Right renal pelvis (tissue), 4 donors: ENCODE measurements at regions not wholly inside any gene's neighbourhood (a gene's known extent, or its start where the extent isn't known, plus 50 kb on each side); places are given as distances from the start of the nearest gene placed in this dataset.
A peak's percentile ranks its signal among the peaks of the same experiment; 100 is the strongest.

Experiments used
- DNase-seq, 4 donors: peaks; one replicate each; pipeline ENCODE4 v3.0.0-alpha.2; 2013; ENCODE audit warnings: low read depth in 4 of 4, low spot score in 3 of 4, missing footprints in 1 of 4

DNA sequence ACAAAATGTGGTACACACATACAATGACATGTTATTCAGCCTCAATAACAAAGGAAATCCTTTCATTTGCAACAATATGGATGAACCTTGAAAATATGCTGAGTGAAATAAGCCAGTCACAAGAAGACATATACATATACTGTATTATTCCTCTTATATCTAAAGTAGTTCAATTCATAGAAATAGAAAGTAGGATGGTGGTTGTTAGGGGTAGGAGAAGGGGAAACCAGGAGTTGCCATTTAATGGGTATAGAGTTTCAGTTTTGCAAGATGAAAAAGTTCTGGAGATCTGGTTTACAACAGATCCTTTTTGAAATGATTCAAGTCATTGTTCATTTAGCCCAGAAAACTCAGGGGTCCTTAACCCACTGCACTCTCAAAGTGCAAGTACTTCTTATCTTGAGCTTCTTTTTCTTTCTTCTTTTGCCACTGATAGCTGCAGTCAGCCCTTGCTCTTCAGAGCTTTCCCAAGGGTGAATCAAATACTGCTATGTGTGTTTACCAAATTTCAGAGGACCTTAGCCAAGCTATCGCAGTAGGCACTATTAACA lies 208.0 kb upstream of the EOMES start:
- no peak for DNase-seq

DNA sequence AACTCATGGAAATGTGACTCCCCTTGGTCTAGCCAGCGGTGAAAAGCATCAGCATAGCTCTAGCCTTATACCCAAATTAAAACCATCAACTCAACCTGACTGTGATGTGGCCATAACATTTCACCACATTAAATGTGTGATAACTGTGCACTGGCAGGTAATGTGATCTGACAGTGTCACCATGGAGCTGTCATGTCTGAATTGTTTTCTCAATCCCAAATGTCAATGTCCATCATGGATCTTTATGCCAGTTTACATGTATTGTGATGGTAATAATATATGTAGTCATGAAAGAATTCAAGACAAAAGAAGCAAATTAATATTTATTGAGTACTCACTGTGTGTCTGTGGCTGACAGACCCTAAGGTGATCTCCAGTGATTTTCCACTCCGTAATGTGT lies 213.4 kb upstream of the EOMES start:
- no peak for DNase-seq

GRCh38 chr3:27939521-27939920 lies 217.4 kb upstream of the EOMES start:
- DNase-seq, result no peak

DNA sequence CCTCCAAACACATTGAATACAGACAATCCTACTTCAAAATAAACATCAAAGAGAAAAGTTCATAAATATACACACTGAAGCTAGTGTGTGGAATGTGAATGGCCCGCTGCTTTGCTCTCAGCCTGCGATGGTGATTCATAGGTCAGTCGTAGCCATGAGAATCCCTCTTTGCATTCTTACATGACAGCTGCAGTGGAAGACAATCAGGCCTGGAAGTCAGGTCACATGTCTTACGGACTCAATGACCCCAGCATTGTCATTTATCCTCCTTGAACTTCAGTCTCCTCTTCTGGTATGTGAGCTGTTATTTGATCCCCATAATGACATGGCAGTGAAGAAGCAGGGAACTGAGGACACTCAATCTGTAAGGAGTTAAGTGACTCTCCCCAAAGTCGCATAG lies 217.8 kb upstream of the EOMES start:
- peak in 3 of 4 donors; percentile 1 to 5 (median 2) for DNase-seq

- DNase-seq, result peak in 1 of 4 donors; percentile 1
Measured at GRCh38 chr3:27943106-27943505, 221.0 kb upstream of the EOMES start.

DNA sequence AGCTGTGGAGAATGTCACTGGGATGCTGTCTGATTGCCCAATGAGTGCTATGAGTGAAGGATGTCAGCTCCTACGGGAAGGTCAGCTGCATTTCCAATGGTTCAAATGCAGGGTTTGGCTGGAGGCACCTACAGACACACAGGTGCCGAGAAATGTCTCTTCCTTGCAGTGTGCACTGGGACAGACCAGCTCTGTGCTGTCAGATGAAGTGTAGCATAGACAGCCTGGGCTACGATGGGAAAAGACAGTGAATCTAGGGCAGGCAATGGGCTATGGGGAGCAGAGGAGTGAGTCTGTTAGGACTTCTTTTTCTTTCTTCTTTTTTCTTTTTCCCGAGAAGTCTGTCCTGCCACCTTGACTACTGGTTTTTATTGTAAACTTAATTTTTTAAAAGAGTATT lies 223.1 kb upstream of the EOMES start:
- no peak for DNase-seq

GRCh38 chr3:27960133-27960532 lies 238.0 kb upstream of the EOMES start:
- DNase-seq, result no peak

DNA sequence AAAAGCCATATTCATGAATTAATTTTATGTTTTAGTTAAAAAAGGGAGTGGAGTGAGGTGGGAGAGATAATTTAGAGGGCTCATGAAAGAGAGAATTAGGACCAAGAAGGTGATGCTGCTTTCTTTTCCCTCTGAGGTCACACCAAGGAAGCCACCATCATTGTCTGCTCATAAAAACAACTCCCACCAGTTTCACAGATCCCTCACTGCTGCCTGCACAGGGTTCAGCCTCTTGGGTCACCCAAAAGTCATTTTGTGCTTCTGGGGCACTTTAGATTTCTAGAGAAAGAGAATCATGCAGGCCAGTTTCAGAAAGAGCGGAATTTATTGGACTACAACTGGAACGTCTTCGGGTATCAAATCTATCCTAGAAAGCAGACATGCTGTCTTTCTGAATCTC lies 241.4 kb upstream of the EOMES start:
- DNase-seq, result no peak

DNA sequence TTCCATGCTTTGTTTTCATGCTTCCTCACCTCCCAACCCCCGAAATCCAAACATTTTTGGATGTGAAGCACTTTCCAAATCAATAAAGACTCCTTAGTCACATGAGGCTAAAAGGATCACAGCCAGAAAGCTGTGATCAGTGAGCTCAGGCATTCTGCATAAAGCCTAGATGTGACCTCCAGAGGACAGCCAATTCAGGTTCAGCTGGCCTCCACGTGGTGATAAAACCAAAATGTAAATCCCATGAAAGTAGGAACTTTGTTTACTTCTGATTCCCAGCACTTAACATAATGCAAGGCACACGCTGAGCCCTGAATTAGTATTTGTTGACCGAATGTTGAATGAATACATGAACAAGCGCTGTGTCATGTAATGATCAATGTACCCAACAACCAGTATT lies 249.5 kb upstream of the EOMES start:
- DNase-seq, result no peak

DNA sequence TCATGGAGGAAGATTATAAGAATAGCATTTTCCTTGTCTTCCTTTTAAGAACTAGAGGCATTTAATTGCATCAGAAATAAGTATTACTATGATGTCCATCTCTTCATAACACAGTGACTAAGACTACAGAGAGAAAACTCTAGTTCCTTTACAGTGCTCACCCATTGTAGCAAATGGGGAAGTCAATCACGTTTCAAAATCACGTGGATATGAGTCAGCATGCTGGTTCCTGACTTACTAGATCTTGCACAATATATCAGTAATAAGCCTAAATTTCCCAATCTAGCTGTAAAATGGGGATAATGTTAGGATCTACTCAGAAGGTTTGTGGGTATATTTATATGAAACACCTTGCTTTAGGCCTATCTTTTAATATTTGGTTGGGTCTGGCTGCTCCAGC lies 254.8 kb upstream of the EOMES start:
- no peak for DNase-seq

GRCh38 chr3:27978440-27978839 lies 256.3 kb upstream of the EOMES start:
- no peak for DNase-seq

DNA sequence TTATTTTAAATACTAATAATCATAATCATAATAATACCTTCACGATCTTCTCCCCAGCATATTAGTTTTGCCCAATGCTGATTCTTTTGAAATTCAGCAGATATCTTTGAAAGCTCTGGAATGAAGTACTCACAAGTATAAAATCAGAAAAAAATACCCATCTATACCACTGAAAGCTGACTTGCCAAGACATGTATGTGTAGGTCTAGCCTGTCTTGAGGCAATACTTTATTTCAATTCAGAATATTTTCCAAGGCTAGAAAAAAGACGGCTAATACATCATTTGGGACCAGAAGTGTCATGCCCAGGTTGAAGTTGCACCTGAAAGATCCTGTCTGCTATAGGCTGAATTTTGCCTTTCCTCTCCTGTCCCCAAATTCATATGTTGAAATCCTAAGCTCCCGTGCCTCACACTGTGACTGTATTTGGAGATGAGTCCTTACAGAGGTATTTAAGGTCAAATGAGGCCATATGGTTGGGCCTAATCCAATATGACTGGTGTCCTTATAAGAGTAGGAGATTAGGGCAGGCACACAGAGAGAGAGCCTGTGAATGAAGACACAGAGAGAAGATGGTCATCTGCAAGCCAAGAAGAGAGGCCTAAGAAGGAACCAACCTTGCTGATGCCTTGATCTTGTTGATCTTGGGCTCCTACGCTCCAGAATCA lies 255.9 kb upstream of the CMC1 start:
- DNase-seq, result no peak

GRCh38 chr3:27986234-27986879 lies 255.1 kb upstream of the CMC1 start:
- DNase-seq, result no peak

DNA sequence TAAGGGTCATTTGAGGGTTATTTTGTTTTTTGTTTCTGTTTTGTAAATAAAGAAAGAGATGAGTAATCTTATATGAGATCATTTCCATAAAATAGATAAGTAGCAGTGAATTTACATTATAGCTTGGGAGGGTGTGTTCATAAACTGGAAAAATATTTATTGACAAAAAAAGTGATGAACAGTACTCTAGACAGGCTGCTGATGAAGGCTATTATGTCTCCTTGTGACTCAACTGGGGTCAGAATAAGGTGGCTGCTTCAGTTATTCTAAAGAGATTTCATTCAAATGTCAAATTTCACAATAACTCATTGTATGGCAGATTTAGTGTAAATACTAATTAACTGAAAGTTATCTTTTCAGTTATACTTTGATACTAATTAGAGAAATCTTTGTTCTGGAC lies 251.1 kb upstream of the CMC1 start:
- DNase-seq, result no peak

GRCh38 chr3:27990837-27991236 lies 250.6 kb upstream of the CMC1 start:
- DNase-seq, result no peak

GRCh38 chr3:27993051-27993450 lies 248.4 kb upstream of the CMC1 start:
- DNase-seq, result no peak

DNA sequence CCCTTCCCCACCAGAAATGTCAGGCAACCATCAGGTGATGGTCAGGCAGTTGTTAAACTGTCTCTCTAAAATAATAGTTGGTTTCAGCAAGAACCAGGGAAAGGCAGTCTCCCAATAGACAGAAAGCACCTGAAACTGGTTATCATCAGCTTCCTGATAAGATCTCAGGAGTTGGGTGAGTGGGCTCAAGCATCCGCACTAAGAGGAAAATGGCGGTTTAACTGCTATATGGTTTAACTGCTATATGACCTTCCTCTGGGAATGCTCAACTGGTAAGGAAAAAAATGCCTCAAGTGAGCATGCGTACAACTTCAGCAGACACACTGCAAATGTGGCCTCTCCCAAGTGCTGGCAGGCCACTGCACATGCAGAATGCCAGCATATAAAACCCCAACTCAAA lies 240.8 kb upstream of the CMC1 start:
- DNase-seq, result no peak

- DNase-seq, result no peak
Measured at GRCh38 chr3:28008235-28008634, 233.2 kb upstream of the CMC1 start.

- DNase-seq, result no peak
Measured at GRCh38 chr3:28012830-28013229, 228.6 kb upstream of the CMC1 start.

GRCh38 chr3:28013864-28014473 lies 227.4 kb upstream of the CMC1 start:
- no peak for DNase-seq

DNA sequence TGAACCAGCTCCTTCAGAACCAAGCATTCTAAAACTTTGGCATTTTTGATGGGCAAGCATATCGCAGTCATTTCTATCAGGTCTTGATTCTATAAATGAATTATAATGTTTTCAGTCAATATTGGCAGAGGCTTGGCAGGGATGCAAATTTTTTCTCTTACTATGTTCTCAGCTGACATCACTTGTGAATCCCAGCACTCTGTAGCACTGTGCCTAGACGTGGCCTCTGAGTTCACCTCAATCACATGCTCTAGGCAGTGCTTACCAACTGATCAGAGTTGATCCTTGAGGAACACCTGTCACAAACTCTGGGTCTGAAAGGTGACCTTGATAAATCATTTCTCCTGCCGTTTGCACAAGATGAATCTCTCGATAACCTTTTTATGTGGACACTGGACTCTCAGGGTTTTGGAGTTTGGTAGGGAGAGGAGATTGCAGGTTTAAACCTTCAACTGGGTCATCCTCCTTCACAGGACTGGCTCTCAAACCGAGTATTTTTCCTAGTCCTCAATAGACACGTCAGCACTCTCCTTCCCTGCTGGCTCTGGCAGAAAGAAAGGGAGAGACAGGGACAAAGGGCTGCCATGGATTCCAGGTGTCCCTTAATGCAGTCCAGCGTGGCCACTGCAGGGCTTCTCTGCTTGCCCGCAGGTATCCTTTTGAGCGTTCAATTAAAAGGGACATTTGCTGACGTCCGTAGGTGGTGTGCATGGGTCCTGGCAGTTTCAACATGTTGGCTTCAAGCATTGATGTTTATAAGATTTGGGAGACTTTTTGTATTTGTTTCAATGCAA lies 222.3 kb upstream of the CMC1 start:
- DNase-seq, result no peak
